ENCODE measurements at regions not wholly inside any gene's neighbourhood (a gene's known extent, or its start where the extent isn't known, plus 50 kb on each side); places are given as distances from the start of the nearest gene placed in this dataset.
"Not testable (repeated sequence)": the region's sequence is repeated elsewhere in the genome, so short reads cannot be mapped to it uniquely, and the experiment has no call there.

DNA sequence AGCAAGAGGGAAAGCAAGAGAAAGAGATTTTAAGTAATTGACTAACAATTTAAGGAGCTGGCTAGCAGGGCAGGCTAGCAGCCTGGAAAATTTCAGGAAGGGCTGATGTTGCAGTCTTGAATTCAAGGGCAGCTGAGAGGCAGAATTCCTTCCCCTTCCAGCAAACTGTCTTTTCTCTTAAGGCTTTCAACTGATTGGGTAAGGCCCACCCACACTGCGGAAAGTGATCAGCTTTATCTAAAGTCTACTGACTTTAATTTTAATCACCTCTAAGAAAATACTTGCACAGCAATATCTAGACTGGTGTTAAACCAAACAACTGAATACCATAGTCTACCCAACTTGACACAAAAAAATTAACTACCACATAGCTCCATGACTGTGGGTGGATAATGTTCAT is 303.9 kb downstream of the FZD1 start:
- no peak for DNase-seq (ENCODE audit: low spot score)

DNA sequence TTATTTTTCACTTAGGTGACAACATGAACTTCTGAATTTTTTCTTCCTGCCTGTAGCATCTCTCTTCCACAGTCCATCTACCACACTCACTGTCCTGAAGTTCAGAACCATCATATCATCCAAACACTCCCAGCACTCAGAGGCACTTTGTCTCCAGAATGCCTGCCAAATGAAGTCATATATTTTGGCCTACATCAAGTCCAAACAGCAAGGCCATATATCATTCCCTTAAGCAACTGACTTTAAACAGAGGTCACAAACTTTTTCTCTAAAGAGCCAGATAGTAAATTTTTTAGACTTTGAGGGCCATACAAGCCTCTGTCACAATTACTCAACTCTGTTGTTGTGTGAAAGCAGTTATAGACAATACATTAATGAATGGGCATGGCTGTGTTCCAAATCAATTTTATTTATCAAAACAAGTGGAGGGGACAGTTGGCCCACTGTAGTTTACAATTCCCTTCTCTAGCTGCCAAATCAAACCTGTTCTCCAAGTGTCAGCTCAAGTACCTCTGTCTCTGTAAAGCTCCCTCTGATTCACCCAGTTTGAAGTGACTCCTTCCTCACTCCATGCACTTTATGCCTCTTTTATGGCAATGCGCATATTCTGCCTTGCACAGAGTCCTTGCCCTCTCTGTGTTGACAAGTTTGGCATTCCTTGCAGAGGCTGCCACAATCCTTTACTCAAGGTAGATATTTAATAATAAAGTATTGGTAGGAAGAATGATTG is 305.7 kb downstream of the FZD1 start:
- DNase-seq (ENCODE audit: low spot score) = no peak

DNA sequence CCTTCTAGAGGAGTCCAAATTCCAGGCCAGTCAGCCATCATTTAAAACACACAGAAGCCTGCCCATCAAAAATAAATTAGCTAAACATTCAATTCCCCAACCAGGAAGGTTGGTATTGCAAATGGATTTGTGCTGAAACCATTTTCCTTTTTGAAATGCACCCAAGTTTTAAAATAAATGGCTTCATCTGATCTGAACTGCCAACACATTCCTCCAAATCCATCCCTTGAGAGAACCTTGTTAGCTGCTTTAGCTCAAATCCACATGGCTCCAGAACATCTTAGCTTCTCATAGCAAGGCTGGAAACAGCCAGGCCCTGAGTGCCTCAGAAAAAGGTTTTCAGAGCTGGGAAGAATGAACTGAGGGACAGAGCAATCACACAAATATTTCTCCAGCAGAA is 306.3 kb downstream of the FZD1 start:
- no peak for DNase-seq (ENCODE audit: low spot score)

GRCh38 chr7:91571601-91572000 is 307.4 kb downstream of the FZD1 start:
- DNase-seq (ENCODE audit: low spot score) = no peak

DNA sequence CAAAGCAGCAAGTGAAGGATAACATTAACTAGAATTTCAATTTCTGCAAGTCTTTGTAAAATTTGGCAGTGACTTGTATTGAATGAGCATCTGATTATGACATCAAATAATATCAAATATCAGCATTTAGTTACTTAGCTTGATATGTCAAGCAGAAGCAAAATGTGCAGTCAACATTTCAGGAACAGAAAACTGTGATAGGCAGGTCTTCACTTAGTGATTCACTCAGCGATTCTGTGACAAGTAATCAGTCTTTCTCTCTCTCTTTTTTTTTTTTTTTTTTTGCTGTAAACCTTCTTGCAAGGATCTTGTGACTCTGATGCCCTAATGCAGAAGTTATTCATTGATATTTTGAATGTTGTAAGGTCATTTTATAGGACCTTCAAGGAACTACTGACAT is 307.1 kb downstream of the MTERF1 start:
- DNase-seq (ENCODE audit: low spot score) = no peak

- DNase-seq (ENCODE audit: low spot score) = not testable (repeated sequence)
These were observed 304.0 kb downstream of the MTERF1 start for GRCh38 chr7:91576459-91576858.

GRCh38 chr7:91579837-91580236 is 300.7 kb downstream of the MTERF1 start:
- DNase-seq (ENCODE audit: low spot score) = no peak

DNA sequence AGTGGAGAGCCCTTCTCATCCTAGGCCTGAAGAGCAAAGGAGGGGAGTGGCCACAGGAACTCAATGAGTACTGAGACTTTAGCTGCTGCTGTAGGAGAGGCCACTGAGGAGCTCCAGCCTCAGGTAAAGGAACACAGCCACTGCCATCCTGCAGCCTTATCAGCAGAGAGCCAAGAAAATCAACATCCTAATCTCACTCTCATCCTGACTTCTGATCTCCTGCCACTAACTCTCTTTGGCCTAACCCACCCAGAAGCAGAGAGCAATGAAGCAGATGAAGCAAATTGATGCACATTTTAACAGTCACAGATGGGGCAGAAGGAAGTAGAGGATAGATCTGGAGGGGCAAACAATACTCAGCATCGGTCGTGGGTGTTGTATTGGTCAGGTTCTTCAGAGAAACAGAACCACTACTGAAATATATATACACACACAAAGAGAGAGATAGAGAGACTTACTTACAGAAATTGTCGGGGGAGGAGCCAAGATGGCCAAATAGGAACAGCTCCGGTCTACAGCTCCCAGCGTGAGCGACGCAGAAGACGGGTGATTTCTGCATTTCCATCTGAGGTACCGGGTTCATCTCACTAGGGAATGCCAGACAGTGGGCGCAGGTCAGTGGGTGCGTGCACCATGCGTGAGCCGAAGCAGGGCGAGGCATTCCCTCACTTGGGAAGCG is 297.6 kb downstream of the MTERF1 start:
- no peak for DNase-seq (ENCODE audit: low spot score)

DNA sequence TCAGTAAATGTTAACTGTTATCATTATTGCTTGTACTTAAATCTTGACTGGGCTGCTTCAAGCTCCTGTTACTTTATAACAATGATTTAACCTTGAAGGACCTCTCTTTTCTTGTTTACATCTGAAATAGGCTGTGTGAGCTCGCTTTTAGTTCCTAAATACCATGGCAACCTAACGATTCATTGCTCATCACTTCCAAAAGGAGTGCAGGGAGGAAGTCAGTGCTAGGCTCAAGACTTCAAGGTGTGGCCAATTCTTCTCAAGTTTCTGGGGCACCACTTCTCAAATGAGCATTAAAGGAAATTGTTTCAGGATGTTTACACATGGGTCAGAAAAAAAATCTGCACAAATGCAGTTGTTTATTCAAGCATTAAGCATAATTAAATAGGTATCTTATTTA is 284.2 kb downstream of the MTERF1 start:
- DNase-seq (ENCODE audit: low spot score) = no peak

- no peak for DNase-seq (ENCODE audit: low spot score)
These were observed 281.7 kb downstream of the MTERF1 start for GRCh38 chr7:91598791-91599190.

DNA sequence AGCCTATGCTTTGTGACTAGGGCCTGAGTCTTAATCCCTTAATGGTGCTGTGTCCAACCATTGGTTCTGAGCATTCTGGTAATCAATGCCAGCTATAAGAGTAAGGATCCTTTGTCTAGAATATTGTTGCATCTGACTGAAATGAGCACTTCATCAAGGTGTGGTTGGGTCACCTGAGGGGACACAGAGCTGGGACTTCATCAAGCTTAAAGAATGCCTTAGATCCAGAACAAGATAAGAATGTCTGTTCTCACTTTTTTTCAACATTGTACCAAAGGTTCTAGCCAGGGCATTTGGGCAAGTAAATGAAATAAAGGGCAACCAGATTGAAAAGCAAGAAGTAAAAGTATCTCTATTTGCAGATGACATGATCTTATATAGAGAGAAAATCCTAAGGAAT is 280.4 kb downstream of the MTERF1 start:
- no peak for DNase-seq (ENCODE audit: low spot score)

- DNase-seq (ENCODE audit: low spot score) = no peak
These were observed 276.8 kb downstream of the MTERF1 start for GRCh38 chr7:91603707-91604106.

GRCh38 chr7:91608606-91609005 is 271.9 kb downstream of the MTERF1 start:
- no peak for DNase-seq (ENCODE audit: low spot score)

DNA sequence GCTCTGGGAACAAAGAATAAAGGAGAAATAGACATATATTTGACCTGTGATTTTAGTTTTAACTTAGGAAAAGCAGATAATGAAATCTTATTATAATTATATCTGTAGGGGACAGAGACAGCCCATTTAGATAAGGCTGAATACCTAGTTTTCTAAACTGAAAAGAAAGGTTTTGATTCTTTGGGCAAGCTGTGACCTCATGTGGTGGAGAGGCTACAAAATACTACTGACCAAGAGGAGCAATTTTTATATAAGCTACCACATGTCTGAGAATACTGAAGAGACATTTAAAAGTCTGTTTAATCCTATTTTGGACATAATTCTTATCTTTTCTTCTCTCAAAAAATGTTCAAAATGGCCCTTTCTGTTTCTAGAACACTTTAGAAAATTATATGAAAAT is 271.0 kb downstream of the MTERF1 start:
- DNase-seq (ENCODE audit: low spot score) = no peak

- DNase-seq (ENCODE audit: low spot score) = no peak
These were observed 266.1 kb downstream of the MTERF1 start for GRCh38 chr7:91614431-91614830.

DNA sequence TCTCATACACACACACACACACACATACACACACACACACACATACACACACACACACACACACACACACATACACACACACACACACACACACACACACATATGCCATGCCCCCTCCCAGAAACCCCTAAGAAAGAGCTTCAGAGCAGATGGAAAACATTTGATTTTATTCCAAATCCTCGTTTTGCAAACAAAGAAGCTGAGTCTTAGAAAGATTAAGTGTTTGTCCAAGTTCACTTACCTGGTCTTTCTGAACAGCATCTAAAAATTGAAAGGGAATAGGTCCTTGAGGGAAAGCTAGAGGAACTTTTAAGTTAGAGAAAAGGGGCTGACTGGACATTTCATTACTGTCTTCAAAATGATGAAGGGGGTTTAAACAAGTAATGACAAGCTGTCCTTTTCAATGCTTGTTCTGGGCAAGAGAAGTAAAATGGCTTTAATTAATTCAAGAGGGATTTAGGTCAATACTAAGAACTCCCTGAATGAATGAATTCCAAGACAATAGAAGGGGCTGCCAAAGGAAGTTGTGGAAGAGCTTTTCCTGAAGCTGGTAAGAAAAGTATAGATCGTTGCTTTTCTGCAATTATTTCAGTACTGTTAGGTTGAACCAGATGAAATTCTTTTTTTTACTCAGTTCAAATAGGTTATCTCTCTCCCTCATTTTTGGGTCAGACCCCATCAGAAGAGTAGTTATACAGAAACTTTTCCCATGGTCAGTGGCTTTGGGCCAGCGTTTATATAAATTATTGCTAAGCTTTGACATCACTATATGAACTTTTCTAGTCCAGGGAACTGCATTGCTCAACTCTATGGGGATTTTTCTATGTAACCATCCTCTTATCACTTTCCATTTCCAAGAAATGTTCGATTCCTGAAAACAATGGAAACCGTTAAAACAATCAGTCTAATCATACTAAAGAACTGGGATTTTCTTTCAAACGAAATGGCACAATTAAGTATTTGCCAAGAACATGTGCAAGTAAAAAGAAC is 261.4 kb downstream of the MTERF1 start:
- no peak for DNase-seq (ENCODE audit: low spot score)

DNA sequence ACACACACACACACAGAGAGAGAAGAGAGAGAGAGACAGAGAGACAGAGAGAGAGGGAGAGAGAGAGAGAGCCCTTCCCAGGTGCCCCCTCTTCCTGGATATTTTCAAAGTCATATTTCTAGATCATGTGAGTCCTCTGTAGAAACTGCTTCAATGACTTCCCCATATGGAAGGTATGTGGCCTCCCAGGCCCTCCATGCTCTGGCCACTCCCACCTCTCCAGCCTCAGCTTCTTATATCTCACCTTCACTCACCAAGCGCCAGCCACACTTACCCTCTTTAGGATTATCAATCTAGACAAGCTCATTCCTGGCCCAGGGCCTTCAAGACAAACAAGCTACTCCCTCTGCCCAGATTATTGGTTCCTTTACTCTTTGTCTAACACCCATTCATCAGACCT is 259.7 kb downstream of the MTERF1 start:
- no peak for DNase-seq (ENCODE audit: low spot score)

DNA sequence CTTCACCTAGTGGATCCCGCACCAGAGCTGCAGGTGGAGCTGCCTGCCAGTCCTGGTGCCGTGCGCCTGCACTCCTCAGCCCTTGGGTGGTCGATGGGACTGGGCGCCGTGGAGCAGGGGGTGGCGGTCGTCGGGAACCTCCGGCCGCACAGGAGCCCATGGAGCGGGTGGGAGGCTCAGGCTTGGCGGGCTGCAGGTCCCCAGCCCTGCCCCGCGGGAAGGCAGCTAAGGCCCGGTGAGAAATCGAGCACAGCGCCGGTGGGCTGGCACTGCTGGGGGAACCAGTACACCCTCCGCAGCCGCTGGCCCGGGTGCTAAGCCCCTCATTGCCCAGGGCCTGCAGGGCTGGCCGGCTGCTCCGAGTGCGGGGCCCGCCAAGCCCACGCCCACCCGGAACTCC is 253.2 kb downstream of the MTERF1 start:
- not testable (repeated sequence) for DNase-seq (ENCODE audit: low spot score)

- no peak for DNase-seq (ENCODE audit: low spot score)
These were observed 251.8 kb downstream of the MTERF1 start for GRCh38 chr7:91628742-91629141.

- DNase-seq (ENCODE audit: low spot score) = no peak
These were observed 249.7 kb downstream of the MTERF1 start for GRCh38 chr7:91630581-91631380.

DNA sequence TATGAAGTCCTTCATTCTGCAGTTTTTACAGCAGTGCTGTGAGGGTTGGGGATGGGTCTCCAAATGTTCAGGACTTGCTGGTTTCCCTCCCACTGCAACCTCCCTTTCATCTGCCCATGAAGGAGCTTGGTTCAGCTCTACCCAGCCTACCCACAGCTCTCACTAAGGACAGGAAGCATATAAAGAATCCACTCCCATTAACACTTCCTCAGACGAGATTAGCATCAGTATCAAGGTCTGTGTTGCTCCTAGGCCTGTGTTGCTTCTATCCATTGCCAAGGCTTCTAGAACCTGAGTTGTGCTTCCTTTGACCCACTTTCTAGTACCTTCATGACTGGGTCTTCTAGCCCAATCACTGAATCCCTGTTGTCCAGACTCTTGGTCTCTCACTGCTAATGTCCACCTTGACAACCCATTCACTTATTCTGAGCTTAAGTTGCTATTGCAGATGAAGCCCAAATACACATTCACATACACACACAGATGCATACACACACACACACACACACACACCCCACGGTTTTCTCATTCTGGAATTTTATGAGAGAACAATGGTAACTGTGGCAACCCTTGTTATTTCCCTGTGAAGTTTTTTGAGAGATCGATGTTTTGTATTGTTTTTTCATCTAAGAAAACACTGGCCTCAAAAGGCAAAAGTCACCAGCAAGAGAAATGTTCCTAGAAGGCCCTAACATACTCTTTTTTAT is 248.1 kb downstream of the MTERF1 start:
- no peak for DNase-seq (ENCODE audit: low spot score)
